ENCODE measurements at regions not wholly inside any gene's neighbourhood (a gene's known extent, or its start where the extent isn't known, plus 50 kb on each side); places are given as distances from the start of the nearest gene placed in this dataset.

- no peak for TF ChIP-seq CTCF (IDR thresholded peaks at IDR 0.05)
- TF ChIP-seq POLR2A (IDR thresholded peaks at IDR 0.05): no peak
- H3K27ac ChIP-seq: peak overlapping the region in 3 of 4 donors; percentile 44 to 63 (median 49)
- H3K36me3 ChIP-seq: no peaks in the 10 kb centered on the region
- H3K4me1 ChIP-seq: no peaks in the 10 kb centered on the region
- DNase-seq: no peak
- no peaks in the 10 kb centered on the region for H3K9me3 ChIP-seq
- no peaks in the 10 kb centered on the region for H3K27me3 ChIP-seq
- H3K4me3 ChIP-seq: no peak overlapping the region
Measured at GRCh38 chr1:234885601-234886000, 243.0 kb downstream of the TOMM20 start.

- Histone ChIP-seq H3K4me3 (no peak overlapping the region), H3K9me3 (no peaks in the 10 kb centered on the region), H3K27ac (no peak overlapping the region), H3K4me1 (peaks cover 0 to 4% (median under 1%) of the 10 kb centered on the region in 4 donors), H3K27me3 (no peaks in the 10 kb centered on the region), H3K36me3 (no peaks in the 10 kb centered on the region)
- no peak for DNase-seq
- no peak for TF ChIP-seq POLR2A (IDR thresholded peaks at IDR 0.05)
- no peak for TF ChIP-seq CTCF (IDR thresholded peaks at IDR 0.05)
Measured at GRCh38 chr1:234884701-234885100, 243.9 kb downstream of the TOMM20 start.

- Histone ChIP-seq H3K4me1 (peaks cover 0 to 11% (median 4%) of the 10 kb centered on the region in 4 donors), H3K27ac (no peak overlapping the region), H3K9me3 (no peaks in the 10 kb centered on the region), H3K4me3 (no peak overlapping the region), H3K36me3 (no peaks in the 10 kb centered on the region), H3K27me3 (no peaks in the 10 kb centered on the region)
- TF ChIP-seq POLR2A (IDR thresholded peaks at IDR 0.05): no peak
- TF ChIP-seq CTCF (IDR thresholded peaks at IDR 0.05): no peak
- no peak for DNase-seq
Measured at GRCh38 chr1:234884006-234884405, 244.6 kb downstream of the TOMM20 start.

GRCh38 chr1:234882898-234883297 lies 245.7 kb downstream of the TOMM20 start:
- peaks cover 0 to 12% (median 5%) of the 10 kb centered on the region in 4 donors for H3K4me1 ChIP-seq
- H3K27ac ChIP-seq: peak overlapping the region in 1 of 4 donors; percentile 10
- no peak for TF ChIP-seq POLR2A (IDR thresholded peaks at IDR 0.05)
- no peak for TF ChIP-seq CTCF (IDR thresholded peaks at IDR 0.05)
- no peak for DNase-seq
- H3K4me3 ChIP-seq: no peak overlapping the region
- H3K9me3 ChIP-seq: no peaks in the 10 kb centered on the region
- H3K36me3 ChIP-seq: no peaks in the 10 kb centered on the region
- no peaks in the 10 kb centered on the region for H3K27me3 ChIP-seq

GRCh38 chr1:234881893-234882771 lies 246.5 kb downstream of the TOMM20 start:
- TF ChIP-seq CTCF (IDR thresholded peaks at IDR 0.05) (no peak), POLR2A (IDR thresholded peaks at IDR 0.05) (no peak)
- Histone ChIP-seq H3K27ac (no peak overlapping the region), H3K36me3 (no peaks in the 10 kb centered on the region), H3K4me3 (no peak overlapping the region), H3K27me3 (no peaks in the 10 kb centered on the region), H3K9me3 (no peaks in the 10 kb centered on the region), H3K4me1 (peaks cover 0 to 14% (median 5%) of the 10 kb centered on the region in 4 donors)
- no peak for DNase-seq
